Upper lobe of left lung (tissue), 6 donors: ENCODE measurements at regions not wholly inside any gene's neighbourhood (a gene's known extent, or its start where the extent isn't known, plus 50 kb on each side); places are given as distances from the start of the nearest gene placed in this dataset.

Source experiments
- ATAC-seq, 2 donors: fragments of 200-7000 bp; cut with Tn5 transposase; one replicate each; pipeline ENCODE4 v1.9.1; 2022; ENCODE audit warnings: mild to moderate bottlenecking in 2 of 2, moderate library complexity in 2 of 2; ENCODE audit not compliant: low FRiP score in 2 of 2
- DNase-seq, 2 donors: peaks; one replicate each; pipeline ENCODE4 v3.0.0-alpha.2; 2019 to 2020
- H3K27ac ChIP-seq, 4 donors: fragments of 200-600 bp; sonication (generic); one replicate each; pipeline ENCODE4 v1.5.1; 2016 to 2019
- H3K27me3 ChIP-seq, 4 donors: fragments of 200-600 bp; sonication (generic); one replicate each; pipeline ENCODE4 v1.5.1; 2017 to 2019
- H3K36me3 ChIP-seq, 4 donors: fragments of 200-600 bp; sonication (generic); one replicate each; pipeline ENCODE4 v1.5.1; 2016 to 2019
- H3K4me1 ChIP-seq, 4 donors: fragments of 200-600 bp; sonication (generic); one replicate each; pipeline ENCODE4 v1.5.1; 2018 to 2019
- H3K4me3 ChIP-seq, 4 donors: fragments of 200-600 bp; sonication (generic); one replicate each; pipeline ENCODE4 v1.5.1; 2017 to 2019; ENCODE audit warnings: mild to moderate bottlenecking in 2 of 4, moderate library complexity in 1 of 4
- H3K9me3 ChIP-seq, 4 donors: fragments of 200-600 bp; sonication (generic); one replicate each; pipeline ENCODE4 v1.5.1; 2018 to 2019
- CTCF ChIP-seq, 6 experiments: fragments of 450-650 bp in 4 of 6; fragments of 200-600 bp in 2 of 6; sonication (generic) in 2 of 6; IDR thresholded peaks; one replicate each; pipeline ENCODE4 v1.5.1; 2016 to 2019; ENCODE audit warnings: antibody characterized with exemption in 6 of 6
- EP300 ChIP-seq, 4 donors: sonication (generic); formaldehyde crosslinking; IDR thresholded peaks; one replicate each; pipeline ENCODE4 v1.5.1; 2017; ENCODE audit warnings: antibody characterized with exemption in 4 of 4, control low read depth in 2 of 4
- POLR2A ChIP-seq, 4 donors: fragments of 450-650 bp; IDR thresholded peaks; one replicate each; pipeline ENCODE4 v1.5.1; 2016 to 2017; ENCODE audit warnings: antibody characterized with exemption in 4 of 4, mild to moderate bottlenecking in 2 of 4
- POLR2AphosphoS5 ChIP-seq, 2 donors: sonication (generic); formaldehyde crosslinking; IDR thresholded peaks; one replicate each; pipeline ENCODE4 v1.5.1; 2017; ENCODE audit warnings: antibody characterized with exemption in 2 of 2
- WGBS, 2 donors: methylation state at CpG; one replicate each; pipeline ENCODE4 v1.1.5; 2017 to 2018; 5-methylcytosine and 5-hydroxymethylcytosine counted together
- donor health status: DM: no; HTN: no; CAD: no; lungs with moderate emphysema.
- donor health status: DM: no; HTN: yes; CAD: no; lungs with severe emphysema.

- ATAC-seq (no peak), DNase-seq (no peak)
- no peaks in the 10 kb centered on the region for H3K9me3 ChIP-seq
- 83 to 96% methylated on average over 1 of the region's 1 CpG for WGBS, 2 donors
- no peak overlapping the region for H3K4me3 ChIP-seq
- TF ChIP-seq EP300 (IDR thresholded peaks at IDR 0.05): no peak
- TF ChIP-seq POLR2AphosphoS5 (IDR thresholded peaks at IDR 0.05): no peak
- no peak for TF ChIP-seq POLR2A (IDR thresholded peaks at IDR 0.05)
- no peak for TF ChIP-seq CTCF (IDR thresholded peaks at IDR 0.05)
- no peaks in the 10 kb centered on the region for H3K36me3 ChIP-seq
- H3K4me1 ChIP-seq: no peaks in the 10 kb centered on the region
- H3K27ac ChIP-seq: no peak overlapping the region
- H3K27me3 ChIP-seq: no peaks in the 10 kb centered on the region
Measured at GRCh38 chr11:106418791-106419190, 341.3 kb downstream of the AASDHPPT start.

- H3K4me3 ChIP-seq: no peak overlapping the region
- no peak for ATAC-seq
- no peaks in the 10 kb centered on the region for H3K9me3 ChIP-seq
- WGBS, 2 donors: 51 to 52% methylated on average over 2 of the region's 2 CpGs
- no peaks in the 10 kb centered on the region for H3K4me1 ChIP-seq
- H3K27me3 ChIP-seq: no peaks in the 10 kb centered on the region
- TF ChIP-seq POLR2AphosphoS5 (IDR thresholded peaks at IDR 0.05) (no peak), POLR2A (IDR thresholded peaks at IDR 0.05) (no peak), CTCF (IDR thresholded peaks at IDR 0.05) (no peak), EP300 (IDR thresholded peaks at IDR 0.05) (no peak)
- no peak overlapping the region for H3K27ac ChIP-seq
- no peak for DNase-seq
- H3K36me3 ChIP-seq: no peaks in the 10 kb centered on the region
Measured at GRCh38 chr11:106420048-106420665, 342.7 kb downstream of the AASDHPPT start.

- ATAC-seq: no peak
- Histone ChIP-seq H3K9me3 (no peaks in the 10 kb centered on the region), H3K36me3 (no peaks in the 10 kb centered on the region), H3K4me3 (no peak overlapping the region), H3K27me3 (no peaks in the 10 kb centered on the region), H3K27ac (no peak overlapping the region), H3K4me1 (no peaks in the 10 kb centered on the region)
- no peak for DNase-seq
- TF ChIP-seq EP300 (IDR thresholded peaks at IDR 0.05) (no peak), POLR2AphosphoS5 (IDR thresholded peaks at IDR 0.05) (no peak), POLR2A (IDR thresholded peaks at IDR 0.05) (no peak), CTCF (IDR thresholded peaks at IDR 0.05) (no peak)
Measured at GRCh38 chr11:106420686-106421085, 343.2 kb downstream of the AASDHPPT start.

- 22 to 67% methylated on average over 1 of the region's 1 CpG for WGBS, 2 donors
- Histone ChIP-seq H3K27me3 (no peaks in the 10 kb centered on the region), H3K36me3 (no peaks in the 10 kb centered on the region), H3K9me3 (no peaks in the 10 kb centered on the region), H3K27ac (no peak overlapping the region), H3K4me3 (no peak overlapping the region), H3K4me1 (no peaks in the 10 kb centered on the region)
- ATAC-seq (no peak), DNase-seq (no peak)
- TF ChIP-seq POLR2AphosphoS5 (IDR thresholded peaks at IDR 0.05) (no peak), EP300 (IDR thresholded peaks at IDR 0.05) (no peak), CTCF (IDR thresholded peaks at IDR 0.05) (no peak), POLR2A (IDR thresholded peaks at IDR 0.05) (no peak)
Measured at GRCh38 chr11:106421676-106422292, 344.3 kb downstream of the AASDHPPT start.

- no peaks in the 10 kb centered on the region for H3K9me3 ChIP-seq
- DNase-seq: no peak
- H3K4me1 ChIP-seq: no peaks in the 10 kb centered on the region
- 85 to 97% methylated on average over 3 of the region's 3 CpGs for WGBS, 2 donors
- ATAC-seq: no peak
- no peaks in the 10 kb centered on the region for H3K36me3 ChIP-seq
- no peak overlapping the region for H3K27ac ChIP-seq
- no peak for TF ChIP-seq EP300 (IDR thresholded peaks at IDR 0.05)
- no peaks in the 10 kb centered on the region for H3K27me3 ChIP-seq
- H3K4me3 ChIP-seq: no peak overlapping the region
Measured at GRCh38 chr11:106422583-106422982, 345.1 kb downstream of the AASDHPPT start.
